GM12872 (cell line): ENCODE measurements at regions not wholly inside any gene's neighbourhood (a gene's known extent, or its start where the extent isn't known, plus 50 kb on each side); places are given as distances from the start of the nearest gene placed in this dataset.

Experiments
- TF ChIP-seq, protein P1 (sequence below): IDR thresholded peaks from 3 replicates; pipeline ENCODE4 v1.5.1; 2011; ENCODE audit warnings: low read depth, mild to moderate bottlenecking, low read length, moderate library complexity; ENCODE audit not compliant: insufficient read depth

DNA sequence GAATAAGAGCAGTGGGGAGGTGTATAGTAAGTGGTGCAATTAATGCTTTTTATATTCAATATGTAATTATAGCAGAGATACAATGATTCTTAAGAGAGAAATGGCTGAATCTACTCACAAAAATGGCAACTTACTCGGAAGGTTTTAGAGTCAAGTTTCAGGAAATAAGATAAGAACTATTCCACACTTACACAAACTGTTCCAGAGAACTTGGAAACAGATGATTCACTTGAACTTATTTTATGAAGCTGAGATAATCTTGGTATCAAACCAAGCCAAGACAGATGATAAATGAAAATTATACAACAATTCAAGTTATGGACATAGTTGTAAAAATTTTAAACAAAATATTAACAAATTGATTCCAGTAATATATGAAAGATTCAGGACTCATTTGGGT is 311.3 kb upstream of the HS3ST1 start:
- TF ChIP-seq, protein P1, sequence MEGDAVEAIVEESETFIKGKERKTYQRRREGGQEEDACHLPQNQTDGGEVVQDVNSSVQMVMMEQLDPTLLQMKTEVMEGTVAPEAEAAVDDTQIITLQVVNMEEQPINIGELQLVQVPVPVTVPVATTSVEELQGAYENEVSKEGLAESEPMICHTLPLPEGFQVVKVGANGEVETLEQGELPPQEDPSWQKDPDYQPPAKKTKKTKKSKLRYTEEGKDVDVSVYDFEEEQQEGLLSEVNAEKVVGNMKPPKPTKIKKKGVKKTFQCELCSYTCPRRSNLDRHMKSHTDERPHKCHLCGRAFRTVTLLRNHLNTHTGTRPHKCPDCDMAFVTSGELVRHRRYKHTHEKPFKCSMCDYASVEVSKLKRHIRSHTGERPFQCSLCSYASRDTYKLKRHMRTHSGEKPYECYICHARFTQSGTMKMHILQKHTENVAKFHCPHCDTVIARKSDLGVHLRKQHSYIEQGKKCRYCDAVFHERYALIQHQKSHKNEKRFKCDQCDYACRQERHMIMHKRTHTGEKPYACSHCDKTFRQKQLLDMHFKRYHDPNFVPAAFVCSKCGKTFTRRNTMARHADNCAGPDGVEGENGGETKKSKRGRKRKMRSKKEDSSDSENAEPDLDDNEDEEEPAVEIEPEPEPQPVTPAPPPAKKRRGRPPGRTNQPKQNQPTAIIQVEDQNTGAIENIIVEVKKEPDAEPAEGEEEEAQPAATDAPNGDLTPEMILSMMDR: no peak

DNA sequence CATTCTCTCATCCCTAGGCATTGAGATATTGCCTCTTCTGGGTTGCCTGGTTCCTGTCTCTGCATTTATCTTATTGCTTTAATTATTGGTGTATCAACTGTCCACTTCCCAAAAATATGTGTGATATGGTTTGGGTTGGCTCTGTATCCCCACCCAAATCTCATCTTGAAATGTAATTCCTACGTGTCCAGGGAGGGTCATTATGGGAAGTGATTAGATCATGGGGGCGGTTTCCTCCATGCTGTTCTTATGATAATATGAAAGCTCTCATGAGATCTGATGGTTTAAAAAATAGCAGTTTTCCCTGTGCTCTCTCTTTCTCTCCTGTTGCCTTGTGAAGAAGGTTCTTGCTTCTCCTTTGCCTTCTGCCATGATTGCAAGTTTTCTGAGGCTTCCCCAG is 308.3 kb upstream of the HS3ST1 start:
- TF ChIP-seq, protein P1: no peak

DNA sequence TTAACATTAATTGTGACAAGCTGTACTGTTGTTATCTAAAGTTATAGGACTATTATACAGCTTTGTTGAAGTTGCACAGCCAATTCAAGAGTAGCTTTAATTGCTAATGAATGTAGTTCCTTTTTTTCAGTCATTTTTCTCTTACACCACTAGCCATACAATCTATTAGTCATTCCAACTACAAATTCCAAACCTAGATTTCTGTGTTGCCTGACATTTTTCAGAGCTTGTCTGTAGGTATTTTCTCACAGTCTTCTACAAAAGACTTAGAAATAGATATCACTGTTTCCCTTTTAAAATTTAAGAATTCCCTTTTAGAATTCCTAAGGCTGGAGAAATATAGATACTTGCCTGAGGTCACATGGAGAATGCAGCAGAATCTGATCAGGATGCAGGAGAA is 307.0 kb upstream of the HS3ST1 start:
- TF ChIP-seq, protein P1: no peak

DNA sequence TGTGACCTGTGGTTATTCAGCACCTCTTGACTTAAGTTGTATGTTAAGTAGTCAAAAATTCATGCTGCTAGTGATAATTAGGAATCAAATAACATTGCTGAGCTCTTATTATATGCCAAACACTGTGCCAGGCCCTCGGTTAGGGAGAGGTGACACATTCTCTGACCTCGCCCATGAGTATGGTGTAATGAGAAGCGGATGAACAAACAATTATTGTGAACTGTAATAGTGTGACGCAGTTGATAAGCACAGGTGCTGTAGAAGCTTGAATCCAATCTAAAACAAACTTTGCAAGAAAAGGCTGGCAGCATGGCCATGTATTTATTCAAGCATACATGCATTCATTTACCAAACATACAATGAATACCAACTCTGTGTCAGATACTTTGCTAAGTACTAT is 303.5 kb upstream of the HS3ST1 start:
- TF ChIP-seq, protein P1: no peak

DNA sequence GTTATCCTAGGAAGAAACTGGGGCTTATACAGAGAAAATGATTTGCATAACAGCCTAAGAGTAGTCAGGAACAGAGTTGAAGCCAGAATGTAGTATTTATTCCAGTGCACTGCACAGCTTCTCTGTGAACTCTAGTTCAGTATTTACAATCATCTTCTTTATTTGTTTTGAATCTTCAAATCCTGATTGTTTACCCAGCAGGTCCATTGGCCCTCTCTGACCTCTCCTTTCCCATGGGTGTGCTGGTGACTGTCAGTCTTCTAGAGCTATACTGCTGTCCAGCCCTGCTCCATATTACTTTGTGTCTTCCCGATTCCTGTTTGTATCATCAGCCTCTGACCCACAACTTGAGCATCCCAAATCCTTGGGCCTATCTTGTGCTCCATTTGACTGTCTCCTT is 301.9 kb upstream of the HS3ST1 start:
- TF ChIP-seq, protein P1: no peak

DNA sequence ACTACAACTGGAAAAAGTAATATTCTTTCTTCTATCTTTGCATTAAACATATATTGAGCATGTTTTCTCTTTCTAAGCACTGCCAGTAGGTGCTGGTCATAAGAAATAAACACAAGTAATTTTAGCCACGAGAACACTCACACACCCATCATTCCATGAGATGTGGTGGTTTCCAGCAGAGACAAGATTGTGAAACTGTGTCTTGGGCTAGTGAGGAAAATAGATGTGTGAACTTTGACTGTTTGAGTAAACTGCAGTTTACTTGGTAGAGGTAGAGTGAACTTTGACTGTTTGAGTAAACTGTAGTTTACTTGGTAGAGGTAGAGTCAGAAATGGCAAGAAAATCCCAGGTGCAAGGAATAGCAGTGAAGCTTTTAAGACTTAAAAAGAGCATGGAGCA is 300.9 kb upstream of the HS3ST1 start:
- TF ChIP-seq, protein P1: no peak

DNA sequence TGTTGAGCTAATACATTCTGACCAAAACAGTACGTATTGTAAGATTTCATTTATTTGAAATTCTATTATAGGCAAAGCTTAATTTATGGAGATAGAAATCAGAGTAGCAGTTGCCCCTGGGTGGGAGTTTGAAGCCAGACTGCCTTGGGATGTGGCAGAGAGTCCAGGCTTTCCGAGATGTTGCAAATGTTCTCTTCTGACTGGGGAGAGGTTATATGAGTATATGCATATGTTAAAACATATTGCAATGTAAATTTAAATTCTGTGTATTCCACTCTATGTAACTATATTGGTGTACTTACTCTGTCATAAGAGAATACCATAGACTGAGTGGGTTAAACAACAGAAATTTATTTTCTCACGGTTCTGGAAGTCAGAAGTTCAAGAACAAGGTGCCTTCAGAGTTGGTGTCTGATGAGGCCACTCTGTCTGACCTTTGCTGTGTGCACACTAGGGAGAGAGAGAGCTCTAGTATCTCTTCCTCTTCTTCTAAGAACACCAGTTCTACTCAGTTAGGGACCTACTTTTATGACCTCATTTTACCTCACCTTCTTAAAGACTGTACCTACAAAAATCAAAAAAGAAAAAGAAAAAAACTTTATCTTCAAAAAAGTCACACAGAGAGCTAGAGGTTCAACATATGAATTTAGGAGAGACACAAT is 299.3 kb upstream of the HS3ST1 start:
- TF ChIP-seq, protein P1: no peak
